22Rv1 (cell line): ENCODE measurements at regions not wholly inside any gene's neighbourhood (a gene's known extent, or its start where the extent isn't known, plus 50 kb on each side); places are given as distances from the start of the nearest gene placed in this dataset.

ENCODE experiments used
- ZFX ChIP-seq: fragments of 450-650 bp; IDR thresholded peaks from 2 replicates; pipeline ENCODE4 v1.6.1; 2017; ENCODE audit warnings: antibody characterized with exemption, borderline replicate concordance
- TF ChIP-seq, protein P1 (sequence below): fragments of 450-650 bp; IDR thresholded peaks from 2 replicates; pipeline ENCODE4 v1.5.1; 2017; ENCODE audit warnings: mild to moderate bottlenecking

GRCh38 chr5:106956187-106956586, 714.5 kb downstream of the EFNA5 start:
- TF ChIP-seq, protein P1, sequence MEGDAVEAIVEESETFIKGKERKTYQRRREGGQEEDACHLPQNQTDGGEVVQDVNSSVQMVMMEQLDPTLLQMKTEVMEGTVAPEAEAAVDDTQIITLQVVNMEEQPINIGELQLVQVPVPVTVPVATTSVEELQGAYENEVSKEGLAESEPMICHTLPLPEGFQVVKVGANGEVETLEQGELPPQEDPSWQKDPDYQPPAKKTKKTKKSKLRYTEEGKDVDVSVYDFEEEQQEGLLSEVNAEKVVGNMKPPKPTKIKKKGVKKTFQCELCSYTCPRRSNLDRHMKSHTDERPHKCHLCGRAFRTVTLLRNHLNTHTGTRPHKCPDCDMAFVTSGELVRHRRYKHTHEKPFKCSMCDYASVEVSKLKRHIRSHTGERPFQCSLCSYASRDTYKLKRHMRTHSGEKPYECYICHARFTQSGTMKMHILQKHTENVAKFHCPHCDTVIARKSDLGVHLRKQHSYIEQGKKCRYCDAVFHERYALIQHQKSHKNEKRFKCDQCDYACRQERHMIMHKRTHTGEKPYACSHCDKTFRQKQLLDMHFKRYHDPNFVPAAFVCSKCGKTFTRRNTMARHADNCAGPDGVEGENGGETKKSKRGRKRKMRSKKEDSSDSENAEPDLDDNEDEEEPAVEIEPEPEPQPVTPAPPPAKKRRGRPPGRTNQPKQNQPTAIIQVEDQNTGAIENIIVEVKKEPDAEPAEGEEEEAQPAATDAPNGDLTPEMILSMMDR = no peak
- TF ChIP-seq ZFX = no peak
